ENCODE measurements at regions not wholly inside any gene's neighbourhood (a gene's known extent, or its start where the extent isn't known, plus 50 kb on each side); places are given as distances from the start of the nearest gene placed in this dataset.

- no peaks in the 10 kb centered on the region for H3K36me3 Mint-ChIP-seq (ENCODE audit: low read depth, unreplicated experiment)
- H3K27ac Mint-ChIP-seq (ENCODE audit: unreplicated experiment) = no peak overlapping the region
- no peaks in the 10 kb centered on the region for H3K9me3 Mint-ChIP-seq (ENCODE audit: unreplicated experiment)
- peaks cover 2% of the 10 kb centered on the region for H3K27me3 Mint-ChIP-seq (ENCODE audit: unreplicated experiment)
- DNase-seq (ENCODE audit: low spot score) = no peak
- no peak overlapping the region for H3K4me3 Mint-ChIP-seq (ENCODE audit: unreplicated experiment)
- peaks cover 13% of the 10 kb centered on the region for H3K4me1 Mint-ChIP-seq (ENCODE audit: unreplicated experiment)
- TF ChIP-seq CTCF (IDR thresholded peaks at IDR 0.05; ENCODE audit: unreplicated experiment) = no peak
These were observed 86.2 kb upstream of the FAM169A start for GRCh38 chr5:74952406-74952805.

GRCh38 chr5:74951865-74952264 is 85.7 kb upstream of the FAM169A start:
- no peaks in the 10 kb centered on the region for H3K9me3 Mint-ChIP-seq (ENCODE audit: unreplicated experiment)
- H3K4me3 Mint-ChIP-seq (ENCODE audit: unreplicated experiment) = no peak overlapping the region
- no peak for DNase-seq (ENCODE audit: low spot score)
- no peak overlapping the region for H3K27ac Mint-ChIP-seq (ENCODE audit: unreplicated experiment)
- TF ChIP-seq CTCF (IDR thresholded peaks at IDR 0.05; ENCODE audit: unreplicated experiment) = no peak
- no peaks in the 10 kb centered on the region for H3K36me3 Mint-ChIP-seq (ENCODE audit: low read depth, unreplicated experiment)
- H3K27me3 Mint-ChIP-seq (ENCODE audit: unreplicated experiment) = peaks cover 2% of the 10 kb centered on the region
- peaks cover 13% of the 10 kb centered on the region for H3K4me1 Mint-ChIP-seq (ENCODE audit: unreplicated experiment)

- Mint-ChIP-seq H3K9me3 (ENCODE audit: unreplicated experiment) (no peaks in the 10 kb centered on the region), H3K36me3 (ENCODE audit: low read depth, unreplicated experiment) (no peaks in the 10 kb centered on the region), H3K4me1 (ENCODE audit: unreplicated experiment) (peaks cover 13% of the 10 kb centered on the region), H3K27me3 (ENCODE audit: unreplicated experiment) (peaks cover 2% of the 10 kb centered on the region), H3K4me3 (ENCODE audit: unreplicated experiment) (no peak overlapping the region), H3K27ac (ENCODE audit: unreplicated experiment) (no peak overlapping the region)
- TF ChIP-seq CTCF (IDR thresholded peaks at IDR 0.05; ENCODE audit: unreplicated experiment) = no peak
- no peak for DNase-seq (ENCODE audit: low spot score)
These were observed 84.8 kb upstream of the FAM169A start for GRCh38 chr5:74950836-74951515.

- peaks cover 2% of the 10 kb centered on the region for H3K27me3 Mint-ChIP-seq (ENCODE audit: unreplicated experiment)
- H3K4me1 Mint-ChIP-seq (ENCODE audit: unreplicated experiment) = peaks cover 13% of the 10 kb centered on the region
- H3K4me3 Mint-ChIP-seq (ENCODE audit: unreplicated experiment) = no peak overlapping the region
- no peak for TF ChIP-seq CTCF (IDR thresholded peaks at IDR 0.05; ENCODE audit: unreplicated experiment)
- H3K9me3 Mint-ChIP-seq (ENCODE audit: unreplicated experiment) = no peaks in the 10 kb centered on the region
- DNase-seq (ENCODE audit: low spot score) = no peak
- H3K27ac Mint-ChIP-seq (ENCODE audit: unreplicated experiment) = no peak overlapping the region
- no peaks in the 10 kb centered on the region for H3K36me3 Mint-ChIP-seq (ENCODE audit: low read depth, unreplicated experiment)
These were observed 83.8 kb upstream of the FAM169A start for GRCh38 chr5:74949976-74950375.

GRCh38 chr5:74948031-74948546 is 81.9 kb upstream of the FAM169A start:
- Mint-ChIP-seq H3K27me3 (ENCODE audit: unreplicated experiment) (peaks cover 2% of the 10 kb centered on the region), H3K9me3 (ENCODE audit: unreplicated experiment) (no peaks in the 10 kb centered on the region), H3K4me3 (ENCODE audit: unreplicated experiment) (no peak overlapping the region), H3K36me3 (ENCODE audit: low read depth, unreplicated experiment) (no peaks in the 10 kb centered on the region), H3K27ac (ENCODE audit: unreplicated experiment) (no peak overlapping the region), H3K4me1 (ENCODE audit: unreplicated experiment) (peaks cover 6% of the 10 kb centered on the region)
- TF ChIP-seq CTCF (IDR thresholded peaks at IDR 0.05; ENCODE audit: unreplicated experiment) = no peak
- DNase-seq (ENCODE audit: low spot score) = no peak
